OCI-LY7 (cell line): ENCODE measurements at regions not wholly inside any gene's neighbourhood (a gene's known extent, or its start where the extent isn't known, plus 50 kb on each side); places are given as distances from the start of the nearest gene placed in this dataset.

ENCODE experiments used
- BruUV-seq: library from RNA; stranded (reverse); fragments of 400-500 nt; replicated peaks from 2 replicates; lab custom pipeline; 2021; lab: Mats Ljungman, UMichigan
- CTCF ChIA-PET: fragments of 300-600 bp; sonication (Branson Sonifier 250); formaldehyde crosslinking; loops from one replicate; lab custom pipeline; 2022; ENCODE audit warnings: antibody characterized with exemption; ENCODE audit not compliant: unreplicated experiment; lab: Charles Lee
- POLR2A ChIA-PET: fragments of 300-600 bp; sonication (Branson Sonifier 250); formaldehyde crosslinking; loops from one replicate; lab custom pipeline; 2022; ENCODE audit warnings: antibody characterized with exemption; lab: Charles Lee
- DNase-seq: peaks from one replicate; pipeline ENCODE4 v3.0.0-alpha.2; 2015; ENCODE audit warnings: low spot score
- H2AFZ ChIP-seq: fragments of 200-600 bp; sonication (generic), shearing (Covaris generic); 2 replicates; pipeline ENCODE4 v1.6.1; 2014; ENCODE audit warnings: mild to moderate bottlenecking, antibody characterized with exemption, low read length, moderate library complexity
- H3K27ac ChIP-seq: fragments of 200-600 bp; sonication (generic); 2 replicates; pipeline ENCODE4 v1.5.1; 2014; ENCODE audit warnings: mixed run types, low read depth, mild to moderate bottlenecking, moderate library complexity, low read length, inconsistent platforms; ENCODE audit not compliant: poor library complexity, severe bottlenecking
- H3K36me3 ChIP-seq: fragments of 200-600 bp; sonication (generic); 2 replicates; pipeline ENCODE4 v1.6.1; 2014; ENCODE audit warnings: mild to moderate bottlenecking, antibody characterized with exemption, low read length, moderate library complexity, mixed read lengths; ENCODE audit not compliant: insufficient read depth
- H3K4me1 ChIP-seq: fragments of 200-600 bp; sonication (generic); 2 replicates; pipeline ENCODE4 v1.5.1; 2014; ENCODE audit warnings: mild to moderate bottlenecking, low read length; ENCODE audit not compliant: insufficient read depth, poor library complexity, severe bottlenecking
- H3K4me2 ChIP-seq: fragments of 200-600 bp; sonication (generic); 2 replicates; pipeline ENCODE4 v1.6.1; 2014; ENCODE audit warnings: mild to moderate bottlenecking, low read length
- H3K4me3 ChIP-seq: fragments of 200-600 bp; sonication (generic); 2 replicates; pipeline ENCODE4 v1.5.1; 2014; ENCODE audit warnings: mild to moderate bottlenecking, low read depth, low read length; ENCODE audit not compliant: poor library complexity, severe bottlenecking
- H3K79me2 ChIP-seq: fragments of 200-600 bp; sonication (generic); 2 replicates; pipeline ENCODE4 v1.6.1; 2016; ENCODE audit warnings: low read depth, mild to moderate bottlenecking, low read length, moderate library complexity, mixed read lengths; ENCODE audit not compliant: insufficient read depth
- H3K9me2 ChIP-seq: fragments of 200-600 bp; sonication (generic); 2 replicates; pipeline ENCODE4 v1.6.1; 2016; ENCODE audit warnings: mild to moderate bottlenecking, low read length, mixed read lengths; ENCODE audit not compliant: insufficient read depth
- H3K9me3 ChIP-seq: fragments of 200-600 bp; sonication (generic); 2 replicates; pipeline ENCODE4 v1.6.1; 2014; ENCODE audit warnings: mild to moderate bottlenecking, mixed run types, low read length, mixed read lengths
- H4K20me1 ChIP-seq: fragments of 200-600 bp; sonication (generic); 2 replicates; pipeline ENCODE4 v1.6.1; 2014; ENCODE audit warnings: mild to moderate bottlenecking, antibody characterized with exemption, low read length, moderate library complexity, mixed read lengths; ENCODE audit not compliant: insufficient read depth
- CTCF ChIP-seq: fragments of 200-600 bp; sonication (generic); conservative IDR thresholded peaks from 2 replicates; pipeline ENCODE4 v1.5.1; 2014; ENCODE audit warnings: mild to moderate bottlenecking, antibody characterized with exemption, low read length, moderate library complexity, mixed read lengths
- EZH2phosphoT487 ChIP-seq: fragments of 200-600 bp; sonication (generic); IDR thresholded peaks from 2 replicates; pipeline ENCODE4 v1.6.1; 2018; ENCODE audit warnings: low read depth, borderline replicate concordance, mild to moderate bottlenecking, mixed run types, antibody characterized with exemption, low read length, moderate library complexity, mixed read lengths
- intact Hi-C: fragments of 100-400 bp; cut with micrococcal nuclease; formaldehyde crosslinking; loops from one replicate; pipeline ENCODE4 v1.10.0; 2022; ENCODE audit not compliant: unreplicated experiment

GRCh38 chr7:42611289-42611928 is 300.5 kb downstream of the C7orf25 start:
- H3K27ac ChIP-seq, result no peak overlapping the region
- no peak overlapping the region for H2AFZ ChIP-seq
- ChIA-PET POLR2A (no interaction called here), CTCF (no interaction called here)
- BruUV-seq, result no TSS peak
- no peaks in the 10 kb centered on the region for H3K36me3 ChIP-seq
- no peaks in the 10 kb centered on the region for H3K9me2 ChIP-seq
- no peaks in the 10 kb centered on the region for H3K79me2 ChIP-seq
- H3K4me1 ChIP-seq, result no peaks in the 10 kb centered on the region
- H4K20me1 ChIP-seq, result no peaks in the 10 kb centered on the region
- H3K4me2 ChIP-seq, result no peak overlapping the region
- no peak for DNase-seq
- H3K9me3 ChIP-seq, result no peaks in the 10 kb centered on the region
- TF ChIP-seq EZH2phosphoT487 (no peak), CTCF (no peak)
- intact Hi-C loops, result no loop called here
- no peak overlapping the region for H3K4me3 ChIP-seq

GRCh38 chr7:42606193-42606905 is 305.5 kb downstream of the C7orf25 start:
- no peak for DNase-seq
- intact Hi-C loops, result no loop called here
- POLR2A ChIA-PET, result no interaction called here
- Histone ChIP-seq H3K79me2 (no peaks in the 10 kb centered on the region), H3K27ac (no peak overlapping the region), H3K4me2 (no peak overlapping the region), H2AFZ (no peak overlapping the region), H3K4me1 (no peaks in the 10 kb centered on the region), H3K4me3 (no peak overlapping the region), H3K9me2 (no peaks in the 10 kb centered on the region), H3K36me3 (no peaks in the 10 kb centered on the region), H4K20me1 (no peaks in the 10 kb centered on the region), H3K9me3 (no peaks in the 10 kb centered on the region)
- TF ChIP-seq CTCF, result no peak
- no peak for TF ChIP-seq EZH2phosphoT487
- CTCF ChIA-PET, result no interaction called here
- no TSS peak for BruUV-seq
